DMS53 (cell line): ENCODE measurements at regions not wholly inside any gene's neighbourhood (a gene's known extent, or its start where the extent isn't known, plus 50 kb on each side); places are given as distances from the start of the nearest gene placed in this dataset.

ENCODE experiments used
- DNase-seq: peaks from one replicate; lab custom pipeline; 2025; lab: John Stamatoyannopoulos, UW

- no peak for DNase-seq
Measured at GRCh38 chr3:127350172-127351050, 62.6 kb upstream of the PRR20G start.

DNA sequence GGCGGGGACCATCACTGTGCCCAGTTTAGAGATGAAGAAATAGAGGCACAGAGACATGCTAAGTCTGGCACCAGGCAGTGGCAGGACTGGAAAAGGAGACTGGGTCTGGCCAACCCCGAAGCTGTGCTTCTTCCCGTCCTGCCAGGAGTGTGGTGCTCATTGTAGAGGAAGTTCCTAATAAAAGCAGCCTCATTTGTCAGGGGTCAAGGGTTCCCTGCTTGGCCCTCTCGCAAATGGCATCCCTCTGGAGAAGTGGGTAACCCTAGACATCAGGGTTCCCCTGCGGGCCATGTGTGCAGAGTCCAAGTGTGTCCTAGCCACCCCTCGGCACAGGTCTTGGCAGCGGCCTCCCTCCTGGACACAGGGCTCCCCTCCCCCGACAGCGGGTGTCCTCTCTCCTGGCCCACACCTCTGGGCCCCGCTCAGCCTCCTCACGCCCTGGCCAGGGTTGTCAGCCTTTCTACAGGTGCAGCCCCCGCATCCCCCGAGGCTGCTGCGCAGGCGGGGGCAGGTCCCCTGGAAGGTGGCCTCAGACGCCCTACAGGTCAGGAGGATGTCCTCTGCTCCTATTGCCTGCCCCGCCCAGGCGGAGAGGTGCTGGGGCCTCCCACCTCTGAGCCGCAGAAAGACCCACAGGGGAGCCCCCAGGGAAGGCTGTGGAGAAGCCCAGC lies 61.8 kb upstream of the PRR20G start:
- DNase-seq, result no peak

- DNase-seq, result no peak
Measured at GRCh38 chr3:127342735-127343134, 54.9 kb upstream of the PRR20G start.

DNA sequence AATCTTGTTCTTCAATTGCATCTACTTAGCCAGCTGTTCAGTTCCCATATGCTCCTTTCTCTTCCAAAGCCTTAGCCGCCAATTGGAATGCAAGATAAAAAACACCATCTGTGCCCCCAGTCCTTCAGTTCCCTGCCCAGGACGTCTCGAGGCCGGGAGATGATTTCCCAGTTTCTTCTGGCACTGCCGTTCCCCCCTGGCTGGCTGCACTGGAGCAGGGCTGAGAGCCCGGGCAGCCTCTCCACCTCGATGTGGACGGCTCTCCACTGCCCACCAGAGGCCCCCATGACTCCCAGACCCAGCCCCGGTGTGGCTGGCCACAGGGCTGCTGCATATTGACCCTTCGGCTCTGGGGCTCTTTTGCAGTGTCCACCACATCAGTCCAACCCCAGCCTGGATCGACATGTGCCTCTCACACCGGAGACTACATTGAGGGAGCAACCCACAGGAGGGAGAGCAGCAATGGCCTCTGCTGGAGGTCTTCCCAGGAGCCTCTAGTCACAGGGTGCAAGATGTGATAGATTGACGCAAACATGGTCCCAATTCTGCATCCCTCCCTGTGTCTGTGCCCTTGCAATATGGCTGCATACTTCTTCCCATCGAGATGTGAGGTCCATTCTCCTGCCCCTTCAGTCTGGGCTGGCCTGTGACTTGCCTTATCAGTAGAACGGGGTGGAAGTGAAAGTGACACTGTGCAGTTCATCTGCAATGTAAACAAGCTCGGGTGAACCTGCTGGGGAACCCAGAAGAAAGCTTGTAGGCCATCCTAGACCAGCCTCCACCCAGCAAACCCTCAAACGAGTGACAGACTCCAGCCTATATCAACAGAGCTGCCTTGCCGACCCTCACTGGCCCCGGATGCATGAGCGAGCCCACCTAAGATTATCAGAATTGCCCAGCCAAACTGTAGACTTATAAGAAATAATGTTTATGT lies 52.3 kb upstream of the PRR20G start:
- DNase-seq, result peak; percentile 33

- no peak for DNase-seq
Measured at GRCh38 chr3:127339016-127339415, 51.2 kb upstream of the PRR20G start.

DNA sequence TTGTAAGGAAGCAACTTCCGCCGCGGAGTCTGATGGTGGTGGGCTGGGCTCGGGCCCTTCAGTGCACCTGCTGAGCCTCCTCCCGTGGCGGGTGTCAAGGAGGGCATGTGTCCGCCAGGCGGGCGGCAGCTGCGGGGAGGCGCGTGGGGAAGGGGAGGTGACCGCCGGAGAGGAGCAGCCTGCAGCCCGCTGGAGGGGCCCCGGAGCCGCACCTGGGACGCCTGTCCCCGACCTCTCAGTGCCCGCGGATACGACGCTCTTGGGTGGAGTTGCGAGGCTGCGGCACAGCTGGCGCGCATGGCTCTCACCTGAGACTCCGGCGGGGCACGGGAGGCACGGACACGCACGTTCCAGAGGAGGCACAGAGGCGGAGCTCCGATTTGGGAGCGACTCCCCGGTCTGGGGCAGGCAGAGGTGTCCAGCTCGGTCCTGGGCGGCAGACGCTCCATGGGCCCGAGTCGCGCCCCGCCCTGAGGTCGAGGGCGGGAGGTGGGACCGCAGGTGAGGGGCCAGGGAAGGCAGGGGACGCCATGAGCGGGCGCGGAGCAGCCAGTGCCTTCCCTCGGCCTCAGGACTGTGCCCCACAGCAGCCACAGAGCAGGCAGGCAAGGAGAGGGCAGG lies 50.2 kb upstream of the PRR20G start:
- peak; percentile 53 for DNase-seq
